ENCODE measurements at regions not wholly inside any gene's neighbourhood (a gene's known extent, or its start where the extent isn't known, plus 50 kb on each side); places are given as distances from the start of the nearest gene placed in this dataset.
"Not testable (repeated sequence)": the region's sequence is repeated elsewhere in the genome, so short reads cannot be mapped to it uniquely, and the experiment has no call there.

- no peak for DNase-seq
Measured at GRCh38 chr2:222351035-222351434, 52.2 kb upstream of the PAX3 start.

- DNase-seq: no peak
Measured at GRCh38 chr2:222352981-222353380, 54.2 kb upstream of the PAX3 start.

GRCh38 chr2:222353993-222354392, 55.2 kb upstream of the PAX3 start:
- no peak for DNase-seq

- DNase-seq: peak; percentile 13
Measured at GRCh38 chr2:222355860-222356259, 57.1 kb upstream of the PAX3 start.

GRCh38 chr2:222357930-222358329, 59.1 kb upstream of the PAX3 start:
- DNase-seq: no peak

GRCh38 chr2:222358876-222359275, 60.1 kb upstream of the PAX3 start:
- DNase-seq: peak; percentile 10

- no peak for DNase-seq
Measured at GRCh38 chr2:222360146-222360545, 61.3 kb upstream of the PAX3 start.

GRCh38 chr2:222360997-222361396, 62.2 kb upstream of the PAX3 start:
- peak; percentile 14 for DNase-seq

GRCh38 chr2:222361787-222362186, 62.6 kb upstream of the SGPP2 start:
- DNase-seq: no peak

GRCh38 chr2:222362336-222362735, 62.0 kb upstream of the SGPP2 start:
- no peak for DNase-seq

GRCh38 chr2:222364285-222364895, 60.0 kb upstream of the SGPP2 start:
- DNase-seq: no peak

- not testable (repeated sequence) for DNase-seq
Measured at GRCh38 chr2:222368280-222368679, 56.1 kb upstream of the SGPP2 start.

GRCh38 chr2:222372993-222373392, 51.4 kb upstream of the SGPP2 start:
- DNase-seq: no peak

Measured in DMS 273 treated with DMSO at 0.1 percent for 48 hours (cell line).